GM12874 (cell line): ENCODE measurements at regions not wholly inside any gene's neighbourhood (a gene's known extent, or its start where the extent isn't known, plus 50 kb on each side); places are given as distances from the start of the nearest gene placed in this dataset.

Source experiments
- TF ChIP-seq, protein P1 (sequence below): IDR thresholded peaks from 2 replicates; pipeline ENCODE4 v1.5.1; 2011; ENCODE audit warnings: low read depth, mild to moderate bottlenecking, control low read depth, low read length, moderate library complexity; ENCODE audit not compliant: insufficient read depth

DNA sequence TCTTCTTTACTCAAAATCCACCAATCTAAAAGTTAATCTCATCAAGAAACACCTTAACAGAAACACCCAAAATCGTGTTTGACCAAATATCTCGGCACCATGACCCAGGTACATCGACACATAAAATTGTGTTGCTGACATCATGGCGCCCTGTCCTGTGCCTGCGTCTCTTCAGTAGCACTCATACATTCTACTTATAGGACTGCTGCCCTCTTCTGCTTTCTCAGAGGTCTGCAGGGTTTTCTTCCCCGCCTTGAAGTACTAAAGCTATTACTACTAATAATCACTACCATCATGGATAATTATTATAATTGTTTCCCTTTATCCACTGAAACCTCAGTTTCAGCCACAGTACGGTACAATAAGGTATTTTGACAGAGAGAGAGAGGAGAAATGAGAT lies 1403.1 kb upstream of the TENM3 start:
- TF ChIP-seq, protein P1, sequence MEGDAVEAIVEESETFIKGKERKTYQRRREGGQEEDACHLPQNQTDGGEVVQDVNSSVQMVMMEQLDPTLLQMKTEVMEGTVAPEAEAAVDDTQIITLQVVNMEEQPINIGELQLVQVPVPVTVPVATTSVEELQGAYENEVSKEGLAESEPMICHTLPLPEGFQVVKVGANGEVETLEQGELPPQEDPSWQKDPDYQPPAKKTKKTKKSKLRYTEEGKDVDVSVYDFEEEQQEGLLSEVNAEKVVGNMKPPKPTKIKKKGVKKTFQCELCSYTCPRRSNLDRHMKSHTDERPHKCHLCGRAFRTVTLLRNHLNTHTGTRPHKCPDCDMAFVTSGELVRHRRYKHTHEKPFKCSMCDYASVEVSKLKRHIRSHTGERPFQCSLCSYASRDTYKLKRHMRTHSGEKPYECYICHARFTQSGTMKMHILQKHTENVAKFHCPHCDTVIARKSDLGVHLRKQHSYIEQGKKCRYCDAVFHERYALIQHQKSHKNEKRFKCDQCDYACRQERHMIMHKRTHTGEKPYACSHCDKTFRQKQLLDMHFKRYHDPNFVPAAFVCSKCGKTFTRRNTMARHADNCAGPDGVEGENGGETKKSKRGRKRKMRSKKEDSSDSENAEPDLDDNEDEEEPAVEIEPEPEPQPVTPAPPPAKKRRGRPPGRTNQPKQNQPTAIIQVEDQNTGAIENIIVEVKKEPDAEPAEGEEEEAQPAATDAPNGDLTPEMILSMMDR: no peak

DNA sequence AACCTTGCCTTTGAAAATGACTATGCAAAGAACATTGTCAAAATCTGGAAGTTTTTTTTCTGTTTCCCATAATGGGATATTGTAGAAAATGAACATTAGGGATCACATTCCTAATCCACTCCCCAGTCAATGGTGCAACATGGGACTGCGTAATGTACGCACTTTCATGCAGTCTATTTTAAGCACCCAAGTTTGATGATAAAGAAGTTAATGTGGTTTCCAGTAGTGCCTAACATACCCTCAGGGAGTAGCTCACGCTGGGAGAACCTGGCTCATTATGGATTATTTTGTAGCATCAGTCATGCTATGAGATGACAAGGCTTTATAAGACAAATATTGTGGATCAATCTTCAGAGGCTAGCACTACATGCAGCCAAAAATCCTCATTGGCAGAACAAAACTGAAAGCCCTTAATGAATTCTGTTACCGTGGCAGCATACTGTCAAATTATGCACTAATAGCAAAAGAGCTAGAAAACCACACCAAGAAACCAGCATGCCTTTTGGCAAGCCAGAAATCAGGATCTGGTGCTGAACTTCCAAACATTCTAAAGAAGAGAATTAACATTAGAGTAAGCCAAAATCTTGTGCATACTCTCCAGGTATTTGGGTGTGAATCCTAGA lies 1392.8 kb upstream of the TENM3 start:
- TF ChIP-seq, protein P1: no peak

DNA sequence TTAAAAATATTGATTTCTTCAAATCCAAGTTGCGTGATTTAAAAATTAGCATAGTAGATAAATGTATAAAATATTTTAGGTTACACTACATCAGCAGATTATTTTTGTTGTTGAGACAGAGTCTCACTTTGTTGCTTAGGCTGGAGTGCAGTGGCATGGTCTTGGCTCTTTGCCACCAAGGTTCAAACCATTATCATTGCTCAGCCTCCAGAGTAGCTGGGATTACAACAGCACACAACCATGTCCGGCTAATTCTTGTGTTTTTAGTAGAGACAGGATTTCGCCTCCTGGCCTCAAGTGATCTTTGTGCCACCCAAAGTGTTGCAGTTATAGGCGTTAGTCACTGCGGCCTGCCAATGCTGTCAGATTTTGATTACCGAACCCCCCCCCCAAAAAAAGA lies 1390.5 kb upstream of the TENM3 start:
- TF ChIP-seq, protein P1: no peak

DNA sequence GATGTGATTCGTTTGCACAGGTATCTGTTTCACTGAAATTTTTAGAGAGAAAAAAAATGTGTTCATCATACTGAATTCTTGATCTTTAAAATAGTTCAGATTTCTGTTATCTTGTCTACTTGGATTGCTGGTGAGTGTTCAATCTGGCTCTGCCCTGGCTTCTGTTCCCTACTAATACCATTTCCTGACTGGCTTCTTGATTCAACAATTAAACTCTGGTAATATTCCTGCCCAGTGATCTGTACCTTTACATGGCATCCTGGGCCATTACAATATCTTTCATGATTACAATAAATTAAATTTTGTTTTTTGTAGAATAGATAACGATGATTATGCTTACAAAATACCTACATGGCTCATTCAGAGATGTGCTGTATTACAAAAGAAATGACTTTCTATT lies 1388.0 kb upstream of the TENM3 start:
- TF ChIP-seq, protein P1: no peak

DNA sequence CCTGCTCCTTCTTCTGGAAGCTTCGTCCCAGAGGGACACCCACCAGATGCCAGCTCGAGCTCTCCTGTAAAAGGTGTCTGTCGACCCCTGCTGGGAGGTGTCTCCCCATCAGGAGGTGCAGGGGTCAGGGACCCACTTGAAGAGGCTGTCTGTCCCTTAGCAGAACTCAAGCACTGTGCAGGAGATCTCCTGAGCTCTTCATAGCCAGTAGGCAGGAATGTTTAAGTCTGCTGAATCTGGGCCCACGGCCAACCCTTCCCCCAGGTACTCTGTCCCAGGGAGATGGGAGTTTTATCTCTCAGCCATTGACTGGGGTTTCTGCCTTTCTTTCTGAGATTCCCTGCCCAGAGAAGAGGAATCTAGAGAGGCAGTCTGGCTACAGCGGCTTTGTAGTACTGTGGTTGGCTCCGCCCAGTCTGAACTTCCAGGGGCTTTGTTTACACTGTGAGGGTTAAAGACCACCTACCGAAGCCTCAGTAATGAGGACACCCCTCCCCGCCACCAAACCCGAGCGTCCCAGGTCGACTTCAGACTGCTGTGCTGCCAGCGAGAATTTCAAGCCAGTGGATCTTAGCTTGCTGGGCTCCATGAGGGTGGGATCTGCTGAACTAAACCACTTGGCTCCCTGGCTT lies 1383.0 kb upstream of the TENM3 start:
- TF ChIP-seq, protein P1: no peak

DNA sequence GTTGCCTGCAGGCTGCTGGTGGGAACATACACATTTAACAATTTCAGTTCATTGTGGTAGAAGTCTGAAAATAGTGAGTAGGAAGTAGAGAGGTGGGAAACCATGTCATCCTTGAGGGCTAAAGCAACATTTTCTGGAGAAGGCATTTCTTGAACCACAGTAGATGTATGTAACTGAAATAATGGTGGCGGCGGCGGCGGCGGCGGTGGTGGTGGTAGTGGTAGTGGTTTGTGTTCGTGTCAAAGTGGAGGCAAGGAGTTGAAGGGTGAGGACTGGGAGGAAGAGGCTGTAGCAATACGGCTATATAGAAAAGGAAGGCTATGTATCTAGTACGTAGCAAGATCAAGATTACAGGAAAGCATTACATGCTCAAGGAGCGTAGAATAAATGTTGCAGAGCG lies 1381.6 kb upstream of the TENM3 start:
- TF ChIP-seq, protein P1: no peak

DNA sequence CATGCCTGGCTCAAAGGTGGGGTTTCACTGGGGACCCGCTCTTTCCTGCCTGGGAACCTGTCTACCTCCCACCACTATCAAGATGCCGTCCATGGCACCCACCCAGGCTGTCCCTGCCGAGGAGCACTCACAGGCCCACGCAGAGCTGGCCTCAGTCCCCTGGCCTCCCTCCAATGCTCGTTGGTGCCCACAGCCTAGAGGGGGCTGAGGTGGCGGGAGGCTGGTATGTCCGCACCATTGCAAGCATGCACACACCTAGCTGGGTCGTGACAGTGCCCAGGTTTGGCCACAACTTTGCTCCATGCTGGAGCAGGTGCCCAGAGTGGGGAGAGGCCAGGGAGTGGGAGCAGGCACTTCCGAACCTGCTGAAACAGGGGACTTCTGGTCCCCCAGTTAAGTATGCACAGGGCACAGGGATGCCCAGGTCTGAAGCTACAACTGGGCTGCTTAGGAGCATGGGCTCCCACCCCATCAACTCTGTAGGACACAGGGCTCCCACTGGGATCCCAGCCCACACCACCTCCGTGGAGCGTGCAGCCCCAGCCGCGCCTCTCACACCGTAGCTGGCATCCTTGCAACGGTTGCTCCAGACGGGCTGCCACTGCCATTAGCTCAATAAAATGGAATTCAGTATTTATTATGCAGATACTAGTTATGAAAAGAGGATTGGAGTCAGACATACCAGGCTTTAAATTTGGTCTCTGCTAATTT lies 1376.1 kb upstream of the TENM3 start:
- TF ChIP-seq, protein P1: no peak
